ENCODE measurements at regions not wholly inside any gene's neighbourhood (a gene's known extent, or its start where the extent isn't known, plus 50 kb on each side); places are given as distances from the start of the nearest gene placed in this dataset.

DNA sequence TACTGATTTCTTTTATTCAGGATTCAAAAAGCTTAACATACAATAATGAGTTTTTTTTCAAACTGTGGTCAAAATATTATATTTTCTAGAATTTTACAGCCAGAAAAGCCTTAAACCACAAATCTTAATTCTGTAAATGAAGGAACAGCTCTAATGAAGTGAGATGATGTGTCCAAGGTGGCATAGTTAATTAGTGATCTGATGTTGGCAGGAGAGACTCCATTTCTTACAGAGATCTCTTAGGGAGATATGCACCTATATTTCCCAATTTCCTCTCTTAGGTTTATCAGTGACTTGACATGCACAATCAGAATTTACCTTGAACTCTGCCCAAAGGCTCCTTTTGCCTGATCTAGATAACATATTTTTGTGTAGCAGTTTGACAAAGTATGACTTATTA is 211.1 kb upstream of the ZNF804B start:
- Histone ChIP-seq H3K18ac (ENCODE audit: extremely low read depth, low read length) (no peak overlapping the region), H3K56ac (replicated peaks; ENCODE audit: insufficient read length, low read depth, low read length) (no peak overlapping the region), H3K4ac (replicated peaks; ENCODE audit: insufficient read length, low read depth, low read length) (no peak overlapping the region), H3K23me2 (ENCODE audit: low read depth, low read length) (no peaks in the 10 kb centered on the region), H3K4me1 (replicated peaks in 1 of 4; ENCODE audit: control insufficient read depth in 3 of 4, insufficient read depth in 4 of 4, low read length in 3 of 4) (no peaks in the 10 kb centered on the region), H3K27ac (ENCODE audit: low read depth, low read length) (no peak overlapping the region), H4K91ac (replicated peaks; ENCODE audit: insufficient read length, low read length) (no peak overlapping the region), H2BK15ac (ENCODE audit: low read length) (no peak overlapping the region), H2AFZ (ENCODE audit: low read length) (no peak overlapping the region), H2BK20ac (ENCODE audit: low read length) (no peak overlapping the region), H2BK5ac (ENCODE audit: low read depth, low read length) (no peak overlapping the region), H2BK120ac (replicated peaks; ENCODE audit: low read depth, low read length) (no peak overlapping the region), H4K20me1 (replicated peaks in 1 of 2; ENCODE audit: control insufficient read depth in 1 of 2, insufficient read depth in 2 of 2, low read length in 2 of 2) (no peaks in the 10 kb centered on the region), H3K27me3 (replicated peaks in 1 of 4; ENCODE audit: control insufficient read depth in 3 of 4, extremely low read depth in 1 of 4, insufficient read depth in 3 of 4, low read length in 3 of 4) (no peaks in the 10 kb centered on the region), H3K9ac (replicated peaks in 1 of 4; ENCODE audit: extremely low read depth in 1 of 4, low read depth in 3 of 4, low read length in 3 of 4) (no peak overlapping the region), H4K8ac (ENCODE audit: extremely low read depth, insufficient read depth, low read length) (no peak overlapping the region), H4K5ac (ENCODE audit: insufficient read length, low read depth, low read length) (no peak overlapping the region), H2BK12ac (ENCODE audit: low read depth, low read length) (no peak overlapping the region), H3K14ac (ENCODE audit: insufficient read length) (no peak overlapping the region), H3K79me1 (ENCODE audit: low read depth, low read length) (no peaks in the 10 kb centered on the region), H3K79me2 (ENCODE audit: control insufficient read depth in 1 of 2, insufficient read depth in 2 of 2, low read length in 2 of 2) (no peaks in the 10 kb centered on the region), H3K9me3 (ENCODE audit: insufficient read depth in 2 of 2, low read depth in 1 of 2, low read length in 1 of 2) (peaks cover 18 to 25% of the 10 kb centered on the region in 2 experiments), H3K23ac (ENCODE audit: insufficient read length) (no peak overlapping the region), H3K4me3 (ENCODE audit: extremely low read depth in 1 of 4, insufficient read depth in 2 of 4, low read depth in 3 of 4, low read length in 4 of 4) (no peak overlapping the region), H2AK5ac (ENCODE audit: low read depth, low read length) (no peak overlapping the region), H3K36me3 (ENCODE audit: control insufficient read depth in 2 of 4, insufficient read depth in 4 of 4, low read length in 3 of 4) (peaks cover 0 to 6% (median 0%) of the 10 kb centered on the region in 4 experiments; a peak in 2 of 8 replicates), H3K4me2 (ENCODE audit: insufficient read depth in 1 of 2, low read depth in 2 of 2, low read length in 2 of 2) (no peak overlapping the region)
- ChIA-PET POLR2A (ENCODE audit: partially characterized antibody) (no interaction called here), CTCF (ENCODE audit: partially characterized antibody) (interaction anchor here (0.8 to 2.7 kb wide), 7 partner anchors 13 to 287 kb away, joined by 3 to 13 read pairs (median 5); partner anchors contain the start of gene ZNF804B)
- DNase-seq (ENCODE audit: low read depth in 1 of 2, low spot score in 2 of 2) (no peak), FAIRE-seq (no peak)
- TF ChIP-seq EZH2 (IDR thresholded peaks at IDR 0.05; ENCODE audit: low read depth, low read length, severe bottlenecking), result no peak
- TF ChIP-seq CBX5 (IDR thresholded peaks at IDR 0.05; ENCODE audit: low read depth, low read length), result no peak
